ENCODE measurements at regions not wholly inside any gene's neighbourhood (a gene's known extent, or its start where the extent isn't known, plus 50 kb on each side); places are given as distances from the start of the nearest gene placed in this dataset.
"Not testable (repeated sequence)": the region's sequence is repeated elsewhere in the genome, so short reads cannot be mapped to it uniquely, and the experiment has no call there.

- Histone ChIP-seq H3K4me2 (ENCODE audit: low read length) (no peak overlapping the region), H3K36me3 (ENCODE audit: control insufficient read depth, insufficient read depth, low read length) (no peaks in the 10 kb centered on the region), H3K27me3 (ENCODE audit: control insufficient read depth, insufficient read depth, low read length) (no peaks in the 10 kb centered on the region), H3K4me1 (no peaks in the 10 kb centered on the region), H3K27ac (no peak overlapping the region), H2AFZ (no peak overlapping the region), H3K9me3 (ENCODE audit: control insufficient read depth, low read length) (no peaks in the 10 kb centered on the region), H3K79me2 (no peaks in the 10 kb centered on the region), H3K4me3 (ENCODE audit: low read depth, low read length) (no peak overlapping the region), H3K9ac (no peak overlapping the region)
- TF ChIP-seq, protein P1, sequence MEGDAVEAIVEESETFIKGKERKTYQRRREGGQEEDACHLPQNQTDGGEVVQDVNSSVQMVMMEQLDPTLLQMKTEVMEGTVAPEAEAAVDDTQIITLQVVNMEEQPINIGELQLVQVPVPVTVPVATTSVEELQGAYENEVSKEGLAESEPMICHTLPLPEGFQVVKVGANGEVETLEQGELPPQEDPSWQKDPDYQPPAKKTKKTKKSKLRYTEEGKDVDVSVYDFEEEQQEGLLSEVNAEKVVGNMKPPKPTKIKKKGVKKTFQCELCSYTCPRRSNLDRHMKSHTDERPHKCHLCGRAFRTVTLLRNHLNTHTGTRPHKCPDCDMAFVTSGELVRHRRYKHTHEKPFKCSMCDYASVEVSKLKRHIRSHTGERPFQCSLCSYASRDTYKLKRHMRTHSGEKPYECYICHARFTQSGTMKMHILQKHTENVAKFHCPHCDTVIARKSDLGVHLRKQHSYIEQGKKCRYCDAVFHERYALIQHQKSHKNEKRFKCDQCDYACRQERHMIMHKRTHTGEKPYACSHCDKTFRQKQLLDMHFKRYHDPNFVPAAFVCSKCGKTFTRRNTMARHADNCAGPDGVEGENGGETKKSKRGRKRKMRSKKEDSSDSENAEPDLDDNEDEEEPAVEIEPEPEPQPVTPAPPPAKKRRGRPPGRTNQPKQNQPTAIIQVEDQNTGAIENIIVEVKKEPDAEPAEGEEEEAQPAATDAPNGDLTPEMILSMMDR (IDR thresholded peaks at IDR 0.05): no peak
Measured at GRCh38 chr4:130738233-130738632, 1642.3 kb downstream of the C4orf33 start.

GRCh38 chr4:130747842-130748241, 1651.9 kb downstream of the C4orf33 start:
- Histone ChIP-seq H3K4me1 (no peaks in the 10 kb centered on the region), H3K4me3 (ENCODE audit: low read depth, low read length) (no peak overlapping the region), H3K36me3 (ENCODE audit: control insufficient read depth, insufficient read depth, low read length) (no peaks in the 10 kb centered on the region), H3K27ac (no peak overlapping the region), H3K79me2 (no peaks in the 10 kb centered on the region), H3K27me3 (ENCODE audit: control insufficient read depth, insufficient read depth, low read length) (no peaks in the 10 kb centered on the region), H3K4me2 (ENCODE audit: low read length) (no peak overlapping the region), H3K9me3 (ENCODE audit: control insufficient read depth, low read length) (no peaks in the 10 kb centered on the region), H2AFZ (no peak overlapping the region), H3K9ac (no peak overlapping the region)
- TF ChIP-seq, protein P1 (IDR thresholded peaks at IDR 0.05): no peak

GRCh38 chr4:130753926-130754325, 1658.0 kb downstream of the C4orf33 start:
- Histone ChIP-seq H3K27ac (no peak overlapping the region), H3K9ac (no peak overlapping the region), H2AFZ (no peak overlapping the region), H3K27me3 (ENCODE audit: control insufficient read depth, insufficient read depth, low read length) (no peaks in the 10 kb centered on the region), H3K79me2 (no peaks in the 10 kb centered on the region), H3K9me3 (ENCODE audit: control insufficient read depth, low read length) (no peaks in the 10 kb centered on the region), H3K36me3 (ENCODE audit: control insufficient read depth, insufficient read depth, low read length) (no peaks in the 10 kb centered on the region), H3K4me1 (no peaks in the 10 kb centered on the region), H3K4me2 (ENCODE audit: low read length) (no peak overlapping the region), H3K4me3 (ENCODE audit: low read depth, low read length) (no peak overlapping the region)
- TF ChIP-seq, protein P1 (IDR thresholded peaks at IDR 0.05): no peak

DNA sequence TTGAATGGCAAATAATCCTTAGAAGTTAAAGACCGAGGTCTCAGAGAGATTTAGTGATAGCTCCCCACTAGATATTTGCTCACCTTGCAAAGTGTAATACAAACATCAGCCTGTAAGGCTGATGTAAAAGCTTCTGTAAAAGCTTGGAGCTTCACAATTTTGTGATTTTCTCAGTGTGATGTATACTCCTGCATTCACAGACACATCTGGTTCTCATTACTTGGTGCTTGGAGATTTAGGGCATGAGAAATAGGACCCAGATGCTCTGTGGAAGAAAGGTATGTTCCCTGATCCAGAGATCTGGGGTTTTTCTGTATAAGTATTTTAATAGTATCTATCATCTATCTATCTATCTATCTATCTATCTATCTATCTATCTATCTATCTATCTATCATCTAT, 1664.3 kb downstream of the C4orf33 start:
- H3K27me3 ChIP-seq (ENCODE audit: control insufficient read depth, insufficient read depth, low read length): no peaks in the 10 kb centered on the region
- no peaks in the 10 kb centered on the region for H3K36me3 ChIP-seq (ENCODE audit: control insufficient read depth, insufficient read depth, low read length)
- H3K9me3 ChIP-seq (ENCODE audit: control insufficient read depth, low read length): no peaks in the 10 kb centered on the region
- H3K4me1 ChIP-seq: no peaks in the 10 kb centered on the region
- no peak overlapping the region for H2AFZ ChIP-seq
- TF ChIP-seq, protein P1 (IDR thresholded peaks at IDR 0.05): no peak
- no peak overlapping the region for H3K9ac ChIP-seq
- no peak overlapping the region for H3K27ac ChIP-seq
- no peaks in the 10 kb centered on the region for H3K79me2 ChIP-seq
- H3K4me2 ChIP-seq (ENCODE audit: low read length): no peak overlapping the region
- no peak overlapping the region for H3K4me3 ChIP-seq (ENCODE audit: low read depth, low read length)

DNA sequence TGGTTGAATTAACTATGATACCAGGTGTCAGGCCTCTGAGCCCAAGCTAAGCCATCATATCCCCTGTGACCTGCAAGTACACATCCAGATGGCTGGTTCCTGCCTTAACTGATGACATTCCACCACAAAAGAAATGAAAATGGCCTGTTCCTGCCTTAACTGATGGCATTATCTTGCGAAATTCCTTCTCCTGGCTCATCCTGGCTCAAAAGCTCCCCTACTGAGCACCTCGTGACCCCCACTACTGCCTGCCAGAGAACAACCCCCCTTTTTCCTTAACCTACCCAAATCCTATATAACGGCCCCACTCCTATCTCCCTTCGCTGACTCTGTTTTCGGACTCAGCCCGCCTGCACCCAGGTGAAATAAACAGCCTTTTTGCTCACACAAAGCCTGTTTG, 1671.4 kb downstream of the C4orf33 start:
- H2AFZ ChIP-seq; H3K79me2 ChIP-seq; H3K27me3 ChIP-seq (ENCODE audit: control insufficient read depth, insufficient read depth, low read length); H3K9me3 ChIP-seq (ENCODE audit: control insufficient read depth, low read length); H3K4me2 ChIP-seq (ENCODE audit: low read length); H3K4me3 ChIP-seq (ENCODE audit: low read depth, low read length); H3K9ac ChIP-seq; H3K27ac ChIP-seq; H3K4me1 ChIP-seq; H3K36me3 ChIP-seq (ENCODE audit: control insufficient read depth, insufficient read depth, low read length): not testable (repeated sequence)

GRCh38 chr4:130772966-130773365, 1677.0 kb downstream of the C4orf33 start:
- H3K9me3 ChIP-seq (ENCODE audit: control insufficient read depth, low read length); H3K4me1 ChIP-seq; H3K36me3 ChIP-seq (ENCODE audit: control insufficient read depth, insufficient read depth, low read length); H3K27me3 ChIP-seq (ENCODE audit: control insufficient read depth, insufficient read depth, low read length); H3K79me2 ChIP-seq; H3K4me3 ChIP-seq (ENCODE audit: low read depth, low read length); H2AFZ ChIP-seq; H3K4me2 ChIP-seq (ENCODE audit: low read length); H3K9ac ChIP-seq; H3K27ac ChIP-seq: not testable (repeated sequence)
